GM10248 (cell line): ENCODE measurements at regions not wholly inside any gene's neighbourhood (a gene's known extent, or its start where the extent isn't known, plus 50 kb on each side); places are given as distances from the start of the nearest gene placed in this dataset.

Experiments
- CTCF ChIA-PET: fragments of 300-600 bp; sonication (Branson Sonifier 250); formaldehyde crosslinking; extraction: SDS; loops from one replicate; lab custom pipeline; 2021; ENCODE audit warnings: antibody characterized with exemption; lab: Yijun Ruan, JAX
- POLR2A ChIA-PET: fragments of 350-650 bp; sonication (Branson Sonifier 250); formaldehyde crosslinking; extraction: SDS; loops from one replicate; lab custom pipeline; 2020; ENCODE audit warnings: antibody characterized with exemption; lab: Yijun Ruan, JAX
- DNase-seq: peaks from one replicate; pipeline ENCODE4 v3.0.0; 2012; ENCODE audit errors: extremely low spot score
- CTCF ChIP-seq: IDR thresholded peaks from 2 replicates; pipeline ENCODE4 v1.5.1; 2012; ENCODE audit warnings: mild to moderate bottlenecking, low read depth; ENCODE audit errors: extremely low read depth, missing control alignments, control extremely low read depth

DNA sequence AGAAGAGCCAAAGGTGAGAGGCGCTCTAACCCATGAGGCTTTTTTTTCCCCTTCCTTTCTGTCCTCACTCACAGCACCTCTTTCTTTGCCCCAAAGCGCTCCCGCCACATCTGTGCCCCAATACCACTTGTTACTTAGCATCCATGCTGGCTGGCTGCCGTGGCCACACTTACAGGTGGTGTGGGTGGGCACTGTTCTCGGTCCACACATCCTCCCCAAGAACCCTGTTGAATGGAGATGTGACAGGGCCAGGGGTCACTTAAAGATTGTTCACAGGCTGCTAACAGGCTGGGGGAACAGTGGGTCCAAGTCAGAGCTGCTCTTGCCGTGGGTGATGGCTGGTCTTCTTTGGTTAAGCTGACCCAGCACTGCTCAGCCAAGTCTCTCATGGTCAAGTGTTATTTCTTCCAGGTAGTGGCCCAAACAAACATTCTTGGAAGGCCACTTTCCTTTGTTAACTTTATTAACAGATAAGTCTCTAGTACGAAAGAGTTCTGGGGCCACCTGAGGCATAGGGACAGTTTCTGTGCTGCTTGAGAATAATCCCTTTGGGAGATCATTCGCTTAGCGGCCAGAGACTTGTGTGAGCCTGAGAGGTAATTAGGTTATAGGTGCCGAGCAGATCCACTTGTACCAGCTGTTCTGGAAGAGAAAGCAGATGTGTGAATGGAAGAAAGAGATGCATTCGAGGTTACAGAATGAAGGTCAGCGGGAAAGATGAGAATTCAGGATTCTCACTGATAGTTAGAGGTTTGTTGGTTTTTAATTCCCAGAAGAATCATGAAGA, 62.6 kb upstream of the IRF2BP2 start:
- TF ChIP-seq CTCF: no peak
- DNase-seq: no peak
- CTCF ChIA-PET: no interaction called here
- POLR2A ChIA-PET: no interaction called here

DNA sequence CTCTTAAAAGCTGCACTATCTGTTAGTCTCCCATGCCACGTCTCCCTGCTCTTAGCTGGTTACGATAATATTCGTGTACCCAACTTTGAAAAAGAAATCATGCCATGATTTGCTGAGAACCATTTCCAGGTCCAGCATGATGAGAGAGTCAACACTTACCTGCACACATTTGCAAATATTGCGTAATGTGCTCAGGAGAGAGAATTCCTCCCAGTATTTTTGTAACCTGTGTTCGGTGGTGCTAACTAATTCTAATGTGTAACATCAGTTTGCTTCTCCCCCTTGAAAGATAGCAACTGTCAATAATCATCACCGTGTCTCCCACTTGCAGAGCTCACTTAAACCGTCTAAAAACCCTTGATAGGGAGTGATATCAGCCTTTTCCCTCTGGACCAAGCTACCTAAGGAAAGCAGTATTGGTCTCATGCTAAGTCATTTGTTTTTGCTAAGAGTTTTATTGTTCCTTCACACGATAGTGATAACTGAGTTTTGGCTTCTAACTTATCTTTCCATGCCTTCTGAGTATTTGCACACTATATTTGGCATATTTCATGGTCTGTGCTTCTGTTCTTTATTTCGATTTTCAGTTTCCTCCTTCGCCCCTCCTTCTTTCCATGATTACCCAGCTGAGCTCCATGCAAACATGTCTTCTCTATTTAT, 61.1 kb upstream of the IRF2BP2 start:
- no peak for TF ChIP-seq CTCF
- DNase-seq: no peak
- CTCF ChIA-PET: interaction anchor here (0.7 to 3.8 kb wide), 7 partner anchors 13 to 425 kb away, joined by 3 to 18 read pairs (median 3); no protein-coding TSS in a partner anchor

GRCh38 chr1:234669499-234669898, 59.5 kb upstream of the IRF2BP2 start:
- TF ChIP-seq CTCF: no peak
- ChIA-PET CTCF (interaction anchor here (1.0 to 3.8 kb wide), 3 partner anchors 11 to 426 kb away, joined by 3 to 18 read pairs (median 4); no protein-coding TSS in a partner anchor), POLR2A (no interaction called here)
- DNase-seq: no peak

More for the DNA sequence above, 61.1 kb upstream of the IRF2BP2 start:
- POLR2A ChIA-PET: no interaction called here

GRCh38 chr1:234668577-234668955, 58.6 kb upstream of the IRF2BP2 start:
- CTCF ChIA-PET: interaction anchor here (1.0 to 3.8 kb wide), 3 partner anchors 10 to 36 kb away, joined by 3 to 18 read pairs (median 3); no protein-coding TSS in a partner anchor
- POLR2A ChIA-PET: no interaction called here
- DNase-seq: no peak
- TF ChIP-seq CTCF: no peak

GRCh38 chr1:234667600-234668576, 57.9 kb upstream of the IRF2BP2 start:
- CTCF ChIA-PET: interaction anchor here (1.0 to 3.8 kb wide), 3 partner anchors 10 to 36 kb away, joined by 3 to 18 read pairs (median 3); no protein-coding TSS in a partner anchor
- DNase-seq: no peak
- POLR2A ChIA-PET: no interaction called here
- no peak for TF ChIP-seq CTCF
